H1 (cell line): ENCODE measurements at regions not wholly inside any gene's neighbourhood (a gene's known extent, or its start where the extent isn't known, plus 50 kb on each side); places are given as distances from the start of the nearest gene placed in this dataset.

Source experiments
- CTCF ChIA-PET: fragments of 300-600 bp; sonication (Branson Sonifier 250); formaldehyde crosslinking; loops from one replicate; lab custom pipeline; 2021; ENCODE audit not compliant: partially characterized antibody; lab: Charles Lee
- POLR2A ChIA-PET: fragments of 300-600 bp; sonication (Branson Sonifier 250); formaldehyde crosslinking; loops from one replicate; lab custom pipeline; 2021; ENCODE audit warnings: inconsistent platforms; ENCODE audit not compliant: partially characterized antibody; lab: Charles Lee
- DNase-seq, 2 experiments: peaks; one replicate each; pipeline versions ENCODE4 v3.0.0 to v3.0.0-alpha.2; 2010 to 2022; ENCODE audit warnings: low spot score in 2 of 2, low read depth in 1 of 2, mixed read lengths in 1 of 2
- FAIRE-seq: peaks from 2 replicates; lab custom pipeline; 2011; peaks lifted over from hg19 to GRCh38; lab: Jason Lieb, UNC
- H2AFZ ChIP-seq: 2 replicates; pipeline ENCODE4 v1.8.1; 2012; ENCODE audit warnings: low read length, inconsistent platforms
- H2AK5ac ChIP-seq: 2 replicates; pipeline ENCODE4 v1.6.1; 2013; ENCODE audit warnings: low read depth, low read length
- H2BK120ac ChIP-seq: replicated peaks from 2 replicates; pipeline ENCODE3; 2013; ENCODE audit warnings: low read depth, low read length, inconsistent platforms
- H2BK12ac ChIP-seq: 2 replicates; pipeline ENCODE4 v1.6.1; 2013; ENCODE audit warnings: low read depth, low read length
- H2BK15ac ChIP-seq: 2 replicates; pipeline ENCODE4 v1.6.1; 2013; ENCODE audit warnings: low read length
- H2BK20ac ChIP-seq: 2 replicates; pipeline ENCODE4 v1.6.1; 2013; ENCODE audit warnings: low read length
- H2BK5ac ChIP-seq: 2 replicates; pipeline ENCODE4 v1.6.1; 2013; ENCODE audit warnings: low read depth, low read length
- H3K14ac ChIP-seq: 2 replicates; pipeline ENCODE4 v1.6.1; 2013; ENCODE audit warnings: inconsistent platforms; ENCODE audit not compliant: insufficient read length
- H3K18ac ChIP-seq: 2 replicates; pipeline ENCODE4 v1.6.1; 2013; ENCODE audit warnings: low read length; ENCODE audit errors: extremely low read depth
- H3K23ac ChIP-seq: 2 replicates; pipeline ENCODE4 v1.6.1; 2013; ENCODE audit warnings: inconsistent platforms; ENCODE audit not compliant: insufficient read length
- H3K23me2 ChIP-seq: 2 replicates; pipeline ENCODE4 v1.6.1; 2013; ENCODE audit warnings: low read depth, low read length
- H3K27ac ChIP-seq: 2 replicates; pipeline ENCODE4 v1.6.1; 2011; ENCODE audit warnings: low read depth, low read length, inconsistent platforms
- H3K27me3 ChIP-seq, 4 experiments: replicated peaks in 1 of 4; 1 replicate in 1 of 4; 2 replicates in 3 of 4; pipeline versions ENCODE4 v1.6.1 to v1.8.1; 2011 to 2013; ENCODE audit warnings: low read length in 3 of 4, mild to moderate bottlenecking in 3 of 4, inconsistent platforms in 2 of 4, mixed read lengths in 2 of 4, moderate library complexity in 1 of 4; ENCODE audit not compliant: control insufficient read depth in 3 of 4, insufficient read depth in 3 of 4; ENCODE audit errors: extremely low read depth in 1 of 4
- H3K36me3 ChIP-seq, 4 experiments: 2 replicates each; pipeline versions ENCODE4 v1.6.1 to v1.8.1; 2011 to 2013; ENCODE audit warnings: mild to moderate bottlenecking in 4 of 4, low read length in 3 of 4, moderate library complexity in 2 of 4, control low read depth in 1 of 4, inconsistent platforms in 1 of 4; ENCODE audit not compliant: insufficient read depth in 4 of 4, control insufficient read depth in 2 of 4
- H3K4ac ChIP-seq: replicated peaks from 2 replicates; pipeline ENCODE3; 2013; ENCODE audit warnings: low read length, low read depth, mixed read lengths, inconsistent platforms; ENCODE audit not compliant: insufficient read length
- H3K4me1 ChIP-seq, 4 experiments: replicated peaks in 1 of 4; 1 replicate in 1 of 4; 2 replicates in 3 of 4; pipeline versions ENCODE4 v1.6.1 to v1.8.1; 2011 to 2013; ENCODE audit warnings: low read length in 3 of 4, inconsistent platforms in 2 of 4, mixed read lengths in 1 of 4; ENCODE audit not compliant: insufficient read depth in 4 of 4, control insufficient read depth in 3 of 4
- H3K4me2 ChIP-seq, 2 experiments: 2 replicates each; pipeline versions ENCODE4 v1.6.1 to v1.8.1; 2011 to 2013; ENCODE audit warnings: low read depth in 2 of 2, low read length in 2 of 2, control low read depth in 1 of 2, inconsistent platforms in 1 of 2, mild to moderate bottlenecking in 1 of 2; ENCODE audit not compliant: insufficient read depth in 1 of 2
- H3K4me3 ChIP-seq, 4 experiments: fragments of 200-600, 300-600 bp in 1 of 4; sonication (generic), shearing (Covaris generic), sonication (Bioruptor Twin) in 1 of 4; 2 replicates each; pipeline versions ENCODE4 v1.5.1 to v1.8.1; 2011 to 2016; ENCODE audit warnings: low read length in 4 of 4, low read depth in 3 of 4, control low read depth in 2 of 4, inconsistent platforms in 2 of 4, mild to moderate bottlenecking in 2 of 4, mixed read lengths in 1 of 4, moderate library complexity in 1 of 4; ENCODE audit not compliant: insufficient read depth in 2 of 4; ENCODE audit errors: extremely low read depth in 1 of 4
- H3K56ac ChIP-seq: replicated peaks from 2 replicates; pipeline ENCODE3; 2013; ENCODE audit warnings: low read depth, mild to moderate bottlenecking, mixed read lengths, low read length, inconsistent platforms; ENCODE audit not compliant: insufficient read length
- H3K79me1 ChIP-seq: 2 replicates; pipeline ENCODE4 v1.6.1; 2013; ENCODE audit warnings: low read depth, low read length, control low read depth
- H3K79me2 ChIP-seq, 2 experiments: 2 replicates each; pipeline versions ENCODE4 v1.6.1 to v1.8.1; 2012 to 2013; ENCODE audit warnings: low read length in 2 of 2, mild to moderate bottlenecking in 2 of 2, inconsistent platforms in 1 of 2; ENCODE audit not compliant: insufficient read depth in 2 of 2, control insufficient read depth in 1 of 2
- H3K9ac ChIP-seq, 4 experiments: replicated peaks in 1 of 4; 1 replicate in 1 of 4; 2 replicates in 3 of 4; pipeline versions ENCODE4 v1.6.1 to v1.8.1; 2011 to 2013; ENCODE audit warnings: low read depth in 3 of 4, low read length in 3 of 4, control low read depth in 2 of 4, mild to moderate bottlenecking in 2 of 4, moderate library complexity in 2 of 4, inconsistent platforms in 1 of 4; ENCODE audit errors: extremely low read depth in 1 of 4
- H3K9me3 ChIP-seq, 2 experiments: 2 replicates each; pipeline versions ENCODE4 v1.6.1 to v1.8.1; 2012 to 2013; ENCODE audit warnings: mild to moderate bottlenecking in 2 of 2, moderate library complexity in 2 of 2, control low read depth in 1 of 2, inconsistent platforms in 1 of 2, low read depth in 1 of 2, low read length in 1 of 2, mixed read lengths in 1 of 2; ENCODE audit not compliant: insufficient read depth in 2 of 2
- H4K20me1 ChIP-seq, 2 experiments: replicated peaks in 1 of 2; 2 replicates each; pipeline versions ENCODE3 to v1.8.1; 2011 to 2013; ENCODE audit warnings: inconsistent platforms in 2 of 2, low read length in 2 of 2, mild to moderate bottlenecking in 1 of 2; ENCODE audit not compliant: insufficient read depth in 2 of 2, control insufficient read depth in 1 of 2
- H4K5ac ChIP-seq: 2 replicates; pipeline ENCODE4 v1.6.1; 2013; ENCODE audit warnings: low read length, low read depth, mixed read lengths, inconsistent platforms; ENCODE audit not compliant: insufficient read length
- H4K8ac ChIP-seq: 2 replicates; pipeline ENCODE4 v1.8.0; 2013; ENCODE audit warnings: mild to moderate bottlenecking, moderate library complexity, low read length, inconsistent platforms; ENCODE audit not compliant: insufficient read depth; ENCODE audit errors: extremely low read depth
- H4K91ac ChIP-seq: replicated peaks from 2 replicates; pipeline ENCODE3; 2013; ENCODE audit warnings: low read length, mixed read lengths, inconsistent platforms; ENCODE audit not compliant: insufficient read length
- ATF3 ChIP-seq: IDR thresholded peaks from 2 replicates; pipeline ENCODE4 v1.6.1; 2011; ENCODE audit warnings: low read depth, mild to moderate bottlenecking, low read length; ENCODE audit not compliant: insufficient read depth
- CTCF ChIP-seq, 3 experiments: IDR thresholded peaks; 1 replicate in 2 of 3; 2 replicates in 1 of 3; pipeline versions ENCODE4 v1.5.1 to v1.6.1; 2011; ENCODE audit warnings: low read length in 3 of 3, mild to moderate bottlenecking in 3 of 3, inconsistent platforms in 2 of 3, low read depth in 1 of 3, moderate library complexity in 1 of 3; ENCODE audit not compliant: insufficient read depth in 1 of 3; ENCODE audit errors: control extremely low read depth in 1 of 3
- RAD21 ChIP-seq, 2 experiments: IDR thresholded peaks in 1 of 2; conservative IDR thresholded peaks in 1 of 2; 2 replicates each; pipeline ENCODE4 v1.6.1; 2011; ENCODE audit warnings: low read depth in 2 of 2, low read length in 2 of 2, improper control_type of control experiment in 1 of 2, inconsistent platforms in 1 of 2, mild to moderate bottlenecking in 1 of 2, moderate library complexity in 1 of 2
- TBP ChIP-seq: IDR thresholded peaks from 2 replicates; pipeline ENCODE4 v1.6.1; 2011; ENCODE audit warnings: low read depth, low read length, improper control_type of control experiment
- TCF12 ChIP-seq: IDR thresholded peaks from 2 replicates; pipeline ENCODE4 v1.6.1; 2011; ENCODE audit warnings: low read depth, mild to moderate bottlenecking, low read length
- WGBS, 2 experiments: shearing (Covaris generic) in 1 of 2; methylation state at CpG; one replicate each; pipeline versions ENCODE4 v1.1.6 to v1.1.7; 2013 to 2015; ENCODE audit warnings: low lambda C conversion rate in 2 of 2, mixed read lengths in 2 of 2, inconsistent platforms in 1 of 2, low coverage in 1 of 2, missing lambda C conversion rate in 1 of 2; ENCODE audit not compliant: insufficient replicate concordance in 2 of 2, insufficient coverage in 1 of 2, insufficient read length in 1 of 2; ENCODE audit errors: extremely low coverage in 1 of 2, missing lambda C conversion rate in 1 of 2; 5-methylcytosine and 5-hydroxymethylcytosine counted together

DNA sequence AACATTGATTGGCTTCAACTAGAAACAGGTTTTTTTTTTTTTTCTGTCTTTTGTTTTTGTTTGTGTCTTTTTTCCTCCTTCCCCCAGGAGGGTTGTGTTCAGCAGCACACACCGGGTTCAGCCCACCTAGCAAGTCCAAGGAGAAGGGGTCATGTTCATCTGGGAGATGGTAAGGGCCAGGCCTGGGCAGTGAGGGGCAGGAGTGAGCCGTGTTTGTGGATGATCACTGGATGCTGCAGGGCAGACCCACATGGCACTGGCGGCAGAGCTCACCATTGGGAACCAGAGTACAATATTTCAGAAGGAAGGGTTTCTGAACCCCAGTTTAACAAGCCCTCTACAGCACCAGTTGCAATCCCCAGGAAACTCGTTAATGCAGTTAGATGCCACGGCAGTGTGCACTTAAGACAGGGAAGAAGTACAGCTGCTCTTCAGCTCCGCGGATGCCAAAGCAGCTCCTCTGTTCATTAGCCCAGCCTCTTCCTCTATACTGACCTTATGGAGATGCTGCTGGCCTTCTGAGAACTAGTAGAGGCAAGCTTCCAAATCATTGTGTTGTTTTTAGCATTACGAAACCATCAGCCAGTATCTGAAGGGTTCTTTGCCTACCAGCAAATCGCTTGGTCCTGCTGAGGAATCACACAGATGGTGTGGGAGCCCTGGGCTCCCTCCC is 508.2 kb upstream of the WWC1 start:
- CTCF ChIA-PET = interaction anchor here (0.6 to 1.5 kb wide), 4 partner anchors 18 to 299 kb away, joined by 3 to 5 read pairs (median 3); no protein-coding TSS in a partner anchor

More for the DNA sequence above, 508.2 kb upstream of the WWC1 start:
- WGBS, 2 experiments = 95% methylated on average over 9 of the region's 9 CpGs; no CpG with 5 or more reads in 1 of the 2 experiments
- H2AFZ ChIP-seq = no peak overlapping the region
- no peak overlapping the region for H2BK120ac ChIP-seq
- no peaks in the 10 kb centered on the region for H3K27me3 ChIP-seq
- peaks cover 0 to 3% (median under 1%) of the 10 kb centered on the region in 4 experiments; a peak in 2 of 7 replicates for H3K4me1 ChIP-seq
- H2AK5ac ChIP-seq = no peak overlapping the region
- H3K79me1 ChIP-seq = no peaks in the 10 kb centered on the region
- H3K18ac ChIP-seq = no peak overlapping the region
- no peaks in the 10 kb centered on the region for H3K36me3 ChIP-seq
- H3K4ac ChIP-seq = no peak overlapping the region
- no peak overlapping the region for H4K8ac ChIP-seq
- H3K23ac ChIP-seq = no peak overlapping the region
- no peak overlapping the region for H4K5ac ChIP-seq
- H3K56ac ChIP-seq = no peak overlapping the region
- H4K91ac ChIP-seq = no peak overlapping the region
- no peak for FAIRE-seq
- POLR2A ChIA-PET = interaction anchor here (0.8 kb wide), 1 partner anchor 10 kb away, joined by 3 read pairs; no protein-coding TSS in a partner anchor
- H3K79me2 ChIP-seq = no peaks in the 10 kb centered on the region
- TF ChIP-seq CTCF (IDR thresholded peaks at IDR 0.05; ENCODE audit: control extremely low read depth in 1 of 3, insufficient read depth in 1 of 3, low read depth in 1 of 3, low read length in 3 of 3) = peak in 2 of 3 experiments; percentile 2; a peak in 2 of 4 replicates
- no peak for TF ChIP-seq TBP
- TF ChIP-seq RAD21 (IDR thresholded peaks at IDR 0.05 in 1 of 2, conservative IDR thresholded peaks at IDR 0.05 in 1 of 2; ENCODE audit: low read depth in 2 of 2, low read length in 2 of 2) = peak; percentile 31 to 50; a peak in 3 of 4 replicates
- TF ChIP-seq TCF12 = no peak
- no peak for TF ChIP-seq ATF3
- no peaks in the 10 kb centered on the region for H4K20me1 ChIP-seq
- no peak overlapping the region for H3K4me3 ChIP-seq
- H2BK12ac ChIP-seq = no peak overlapping the region
- no peak for DNase-seq
- no peak overlapping the region for H3K9ac ChIP-seq
- no peak overlapping the region for H2BK5ac ChIP-seq
- H3K23me2 ChIP-seq = no peaks in the 10 kb centered on the region
- H2BK20ac ChIP-seq = 0 out of 2 replicates have a peak overlapping the region, but pooled peaks have one; percentile 56
- H3K9me3 ChIP-seq = no peaks in the 10 kb centered on the region
- no peak overlapping the region for H3K14ac ChIP-seq
- no peak overlapping the region for H3K4me2 ChIP-seq
- no peak overlapping the region for H3K27ac ChIP-seq
- no peak overlapping the region for H2BK15ac ChIP-seq
